AG04449 (cell line): ENCODE measurements at regions not wholly inside any gene's neighbourhood (a gene's known extent, or its start where the extent isn't known, plus 50 kb on each side); places are given as distances from the start of the nearest gene placed in this dataset.

Experiments
- CTCF ChIA-PET: fragments of 350-600 bp; formaldehyde crosslinking; extraction: SDS; loops from one replicate; lab custom pipeline; 2021; ENCODE audit warnings: antibody characterized with exemption; lab: Yijun Ruan, JAX
- POLR2A ChIA-PET: fragments of 400-600, 350-600 bp; formaldehyde crosslinking; extraction: SDS; loops from one replicate; lab custom pipeline; 2020; ENCODE audit warnings: antibody characterized with exemption, inconsistent platforms; lab: Yijun Ruan, JAX
- DNase-seq: peaks from one replicate; pipeline ENCODE4 v3.0.0-alpha.2; 2010; ENCODE audit warnings: low read depth, low spot score
- H3K4me3 ChIP-seq: 2 replicates; pipeline ENCODE4 v1.5.1; 2011; ENCODE audit warnings: low read depth, mild to moderate bottlenecking, control low read depth, low read length
- TF ChIP-seq, protein P1 (sequence below): IDR thresholded peaks from one replicate; pipeline ENCODE4 v1.5.1; 2011; ENCODE audit warnings: mild to moderate bottlenecking, moderate library complexity, low read length, control low read depth, inconsistent platforms; ENCODE audit not compliant: insufficient read depth; ENCODE audit errors: missing control alignments

- CTCF ChIA-PET = no interaction called here
- TF ChIP-seq, protein P1, sequence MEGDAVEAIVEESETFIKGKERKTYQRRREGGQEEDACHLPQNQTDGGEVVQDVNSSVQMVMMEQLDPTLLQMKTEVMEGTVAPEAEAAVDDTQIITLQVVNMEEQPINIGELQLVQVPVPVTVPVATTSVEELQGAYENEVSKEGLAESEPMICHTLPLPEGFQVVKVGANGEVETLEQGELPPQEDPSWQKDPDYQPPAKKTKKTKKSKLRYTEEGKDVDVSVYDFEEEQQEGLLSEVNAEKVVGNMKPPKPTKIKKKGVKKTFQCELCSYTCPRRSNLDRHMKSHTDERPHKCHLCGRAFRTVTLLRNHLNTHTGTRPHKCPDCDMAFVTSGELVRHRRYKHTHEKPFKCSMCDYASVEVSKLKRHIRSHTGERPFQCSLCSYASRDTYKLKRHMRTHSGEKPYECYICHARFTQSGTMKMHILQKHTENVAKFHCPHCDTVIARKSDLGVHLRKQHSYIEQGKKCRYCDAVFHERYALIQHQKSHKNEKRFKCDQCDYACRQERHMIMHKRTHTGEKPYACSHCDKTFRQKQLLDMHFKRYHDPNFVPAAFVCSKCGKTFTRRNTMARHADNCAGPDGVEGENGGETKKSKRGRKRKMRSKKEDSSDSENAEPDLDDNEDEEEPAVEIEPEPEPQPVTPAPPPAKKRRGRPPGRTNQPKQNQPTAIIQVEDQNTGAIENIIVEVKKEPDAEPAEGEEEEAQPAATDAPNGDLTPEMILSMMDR = no peak
Observed at GRCh38 chr7:155401884-155402283, 56.0 kb upstream of the EN2 start.

DNA sequence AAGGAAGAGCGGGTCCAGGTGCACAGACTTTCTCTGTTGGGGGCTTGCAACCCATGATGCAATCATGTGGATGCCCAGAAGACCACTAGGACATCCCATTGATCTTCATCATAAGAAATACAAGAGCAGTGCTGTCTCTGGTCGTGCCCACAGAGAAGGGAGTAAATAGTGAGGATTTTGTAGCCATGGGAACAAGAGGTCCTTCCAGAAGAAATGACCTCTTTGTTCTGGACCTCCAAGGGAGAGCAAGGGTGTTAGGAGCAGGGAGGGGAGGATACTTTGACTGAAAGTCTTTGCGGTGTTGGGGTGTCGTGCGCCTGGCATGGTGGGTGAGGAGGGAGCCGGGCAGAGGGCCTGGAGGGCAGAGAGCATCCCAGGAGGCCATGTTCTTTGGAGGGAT is 55.0 kb upstream of the EN2 start:
- TF ChIP-seq, protein P1 = no peak
- no peak overlapping the region for H3K4me3 ChIP-seq
- DNase-seq = no peak
- CTCF ChIA-PET = no interaction called here
- POLR2A ChIA-PET = no interaction called here

More at GRCh38 chr7:155401884-155402283, 56.0 kb upstream of the EN2 start:
- H3K4me3 ChIP-seq = no peak overlapping the region
- DNase-seq = no peak
- POLR2A ChIA-PET = no interaction called here

GRCh38 chr7:155404976-155405375 is 53.0 kb upstream of the EN2 start:
- H3K4me3 ChIP-seq = no peak overlapping the region
- ChIA-PET CTCF (no interaction called here), POLR2A (no interaction called here)
- TF ChIP-seq, protein P1 = no peak
- no peak for DNase-seq

DNA sequence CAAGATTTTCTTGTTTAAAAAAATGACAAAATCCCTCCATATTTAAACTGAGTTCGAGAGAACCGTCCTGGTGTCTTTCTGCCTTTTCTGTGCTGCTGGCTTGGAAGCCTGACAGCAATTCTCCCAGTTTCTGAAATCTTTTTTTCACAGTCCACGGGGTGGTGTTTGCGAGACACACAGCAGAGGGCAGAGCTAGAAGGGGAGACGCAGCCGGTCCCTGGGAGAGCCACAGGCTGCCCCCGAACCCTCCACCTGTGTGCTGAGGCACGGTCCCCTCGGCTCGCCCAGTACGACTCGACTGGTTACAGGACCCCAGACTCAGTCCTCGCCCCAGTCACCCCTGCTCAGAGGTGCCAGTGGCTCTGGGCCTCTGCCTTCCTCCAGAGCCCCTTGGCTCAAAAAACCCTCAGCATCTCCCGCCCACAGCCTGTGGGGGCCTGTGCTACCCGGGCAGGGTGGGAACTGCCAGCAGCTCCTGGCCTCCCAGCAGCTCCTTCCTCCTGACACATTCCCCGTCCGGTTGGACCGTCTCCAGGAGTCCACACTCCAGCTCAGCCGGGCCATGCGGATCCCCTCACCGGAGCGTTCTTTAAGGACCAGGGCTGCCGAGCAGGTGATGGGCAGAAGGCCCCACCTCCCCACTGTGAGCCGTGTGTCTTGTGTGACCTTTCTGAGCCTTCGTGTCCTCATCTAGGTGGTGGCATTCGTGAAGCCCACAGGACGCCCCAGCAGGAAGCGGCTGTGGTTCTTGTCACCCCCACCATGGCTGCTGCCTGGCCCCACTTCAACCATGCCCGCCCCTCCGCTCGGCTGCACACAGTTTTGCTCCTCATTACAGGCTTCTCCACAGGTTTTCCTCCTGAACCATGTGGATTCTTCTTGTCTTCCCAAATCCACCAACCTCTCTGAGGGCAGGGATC is 52.3 kb upstream of the EN2 start:
- DNase-seq = no peak
- no peak overlapping the region for H3K4me3 ChIP-seq
- TF ChIP-seq, protein P1 = no peak
- ChIA-PET POLR2A (no interaction called here), CTCF (no interaction called here)

GRCh38 chr7:155407799-155408198 is 50.1 kb upstream of the EN2 start:
- TF ChIP-seq, protein P1 = no peak
- POLR2A ChIA-PET = no interaction called here

More at GRCh38 chr7:155407799-155408198, 50.1 kb upstream of the EN2 start:
- no peak for DNase-seq
- CTCF ChIA-PET = no interaction called here
- no peak overlapping the region for H3K4me3 ChIP-seq
